ENCODE measurements at regions not wholly inside any gene's neighbourhood (a gene's known extent, or its start where the extent isn't known, plus 50 kb on each side); places are given as distances from the start of the nearest gene placed in this dataset.

DNA sequence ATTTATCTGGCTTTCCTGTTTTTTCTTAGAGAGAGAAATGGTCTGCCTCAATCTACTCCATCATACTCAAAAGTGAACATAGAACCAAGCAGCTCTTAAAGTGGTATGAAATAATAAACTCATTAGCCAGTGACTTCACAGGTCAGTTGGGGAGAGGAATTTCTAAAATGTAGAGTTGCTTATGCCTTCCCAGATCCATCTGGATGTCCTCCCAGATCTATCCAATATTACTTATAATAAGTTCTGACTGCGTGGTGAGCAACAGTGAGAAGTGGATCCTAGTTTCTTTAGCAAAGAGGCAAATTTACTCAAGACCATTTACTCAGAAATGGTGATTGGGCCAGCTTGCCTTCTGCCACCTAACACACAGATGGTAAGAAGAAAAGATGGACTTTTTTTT, 748.0 kb downstream of the PCDH18 start:
- TF ChIP-seq CTCF (IDR thresholded peaks at IDR 0.05) (no peak), POLR2A (IDR thresholded peaks at IDR 0.05) (no peak), POLR2AphosphoS5 (IDR thresholded peaks at IDR 0.05; ENCODE audit: insufficient read depth in 1 of 2, low read depth in 1 of 2) (no peak)

Data from vagina (tissue), 2 donors.